NCI-H2196 (cell line): ENCODE measurements at regions not wholly inside any gene's neighbourhood (a gene's known extent, or its start where the extent isn't known, plus 50 kb on each side); places are given as distances from the start of the nearest gene placed in this dataset.

ENCODE experiments used
- DNase-seq: peaks from one replicate; lab custom pipeline; 2025; ENCODE audit not compliant: unreplicated experiment; lab: John Stamatoyannopoulos, UW

DNA sequence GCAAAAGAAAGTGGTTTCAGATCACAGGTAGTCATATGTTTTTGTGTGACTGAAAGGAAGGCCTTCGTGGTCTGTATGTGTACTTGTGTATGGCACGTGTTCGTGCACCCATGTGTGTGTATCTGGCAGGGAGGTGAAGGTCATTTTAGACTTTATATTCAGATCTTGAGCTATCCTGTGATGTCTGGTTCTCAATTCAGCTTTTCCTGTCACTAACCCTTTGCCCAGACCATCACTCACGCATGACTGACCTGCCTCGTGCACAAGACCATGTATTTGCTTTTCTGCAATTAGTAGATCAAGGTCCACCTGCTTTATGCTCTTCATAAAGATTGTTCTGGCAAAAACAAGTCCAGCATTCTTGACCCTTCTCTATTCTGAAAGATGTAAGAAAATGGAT lies 139.7 kb upstream of the MAF start:
- DNase-seq, result no peak

- no peak for DNase-seq
Measured at GRCh38 chr16:79735271-79735670, 134.7 kb upstream of the MAF start.

GRCh38 chr16:79734721-79735120 lies 134.2 kb upstream of the MAF start:
- no peak for DNase-seq

DNA sequence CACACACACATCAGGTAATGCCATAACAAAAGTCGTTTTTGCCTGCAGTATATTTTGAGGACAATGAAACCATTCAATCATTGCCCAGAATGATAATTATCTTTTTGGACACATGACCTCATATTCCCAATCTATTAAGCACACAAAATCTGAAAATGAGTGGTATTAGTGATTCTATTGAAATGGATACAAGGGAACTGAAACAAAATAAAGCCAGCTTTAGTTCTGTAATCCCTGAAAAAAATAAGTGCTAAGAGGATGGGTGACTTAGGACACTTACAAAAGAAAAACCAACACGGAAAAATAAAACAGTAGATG lies 128.3 kb upstream of the MAF start:
- no peak for DNase-seq

DNA sequence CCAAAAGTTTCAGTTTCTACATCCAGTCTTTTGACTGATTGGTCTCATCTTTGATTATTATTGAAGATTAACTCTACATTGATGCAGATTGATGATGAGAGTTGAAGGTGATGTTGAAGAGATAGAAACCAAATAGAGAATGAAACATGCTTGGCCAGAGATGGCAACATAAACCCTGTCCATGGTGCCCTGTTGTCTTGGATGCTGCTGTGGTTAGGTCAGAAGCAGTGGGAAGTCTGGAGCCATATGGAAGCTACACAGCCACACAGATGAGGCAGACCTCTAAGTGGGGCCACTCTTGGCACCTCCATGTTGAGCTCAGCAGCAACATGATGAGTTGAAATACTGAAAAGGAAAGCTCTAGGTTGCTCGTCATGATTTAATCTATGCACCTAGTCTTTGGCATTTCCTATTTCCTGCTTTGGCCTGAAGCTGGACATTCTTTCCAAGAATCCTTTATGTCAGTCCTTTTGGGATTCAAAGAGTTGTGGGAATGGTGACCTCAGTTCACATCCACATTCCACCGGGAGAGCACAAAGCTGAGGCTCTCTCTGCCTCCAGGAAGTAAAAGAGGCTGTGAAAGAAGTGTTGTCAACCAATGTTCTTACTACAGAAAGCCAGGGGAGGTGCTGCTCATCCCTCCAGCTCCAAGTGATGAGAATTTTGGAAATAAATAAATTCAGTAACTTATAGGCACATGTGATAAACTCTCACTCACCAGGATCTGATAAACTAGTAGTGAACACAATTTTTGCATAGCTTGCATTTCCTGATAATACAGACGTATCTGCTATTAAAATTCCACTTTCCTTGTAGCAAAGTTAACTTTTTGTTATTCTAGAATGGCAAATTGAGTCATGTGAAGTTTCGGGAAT lies 127.7 kb upstream of the MAF start:
- DNase-seq, result no peak

DNA sequence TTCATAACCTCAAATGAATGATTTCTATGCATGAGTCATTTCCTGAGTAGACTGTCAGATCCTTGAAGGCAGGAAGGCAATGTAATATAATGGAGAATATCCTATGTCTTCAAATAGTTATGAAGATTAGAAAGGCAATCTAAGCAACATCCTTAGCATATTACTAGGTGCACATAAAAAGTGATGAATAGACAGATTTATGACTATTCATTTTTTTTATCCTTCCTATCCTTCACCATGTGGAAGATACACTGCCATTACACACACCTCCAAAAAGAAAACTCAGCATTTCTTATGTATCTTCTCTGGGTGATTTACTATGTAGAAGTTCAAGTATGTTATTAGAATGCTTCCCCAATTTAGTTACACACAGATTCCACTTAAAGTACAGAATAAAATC lies 126.4 kb upstream of the MAF start:
- no peak for DNase-seq

DNA sequence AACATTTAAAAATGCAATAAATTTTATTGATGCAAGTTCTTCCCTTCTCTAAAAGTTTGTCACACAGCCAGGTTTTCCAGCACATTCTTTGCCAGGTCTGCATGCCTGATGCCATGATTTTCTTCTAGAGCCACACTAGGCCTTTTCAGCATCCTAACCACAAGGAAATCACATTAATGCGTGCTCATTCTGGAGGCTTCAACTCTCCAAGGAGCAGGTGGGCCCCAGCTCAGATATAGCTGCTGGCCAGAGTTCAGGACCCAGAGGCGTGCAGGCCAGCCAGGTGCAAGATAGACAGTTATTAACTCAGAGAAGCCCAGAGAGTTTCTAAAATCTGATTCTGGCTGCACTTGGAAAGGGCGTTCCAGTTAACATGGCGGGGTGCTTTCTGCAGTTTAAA lies 124.5 kb upstream of the MAF start:
- no peak for DNase-seq

- no peak for DNase-seq
Measured at GRCh38 chr16:79723583-79724168, 123.1 kb upstream of the MAF start.

DNA sequence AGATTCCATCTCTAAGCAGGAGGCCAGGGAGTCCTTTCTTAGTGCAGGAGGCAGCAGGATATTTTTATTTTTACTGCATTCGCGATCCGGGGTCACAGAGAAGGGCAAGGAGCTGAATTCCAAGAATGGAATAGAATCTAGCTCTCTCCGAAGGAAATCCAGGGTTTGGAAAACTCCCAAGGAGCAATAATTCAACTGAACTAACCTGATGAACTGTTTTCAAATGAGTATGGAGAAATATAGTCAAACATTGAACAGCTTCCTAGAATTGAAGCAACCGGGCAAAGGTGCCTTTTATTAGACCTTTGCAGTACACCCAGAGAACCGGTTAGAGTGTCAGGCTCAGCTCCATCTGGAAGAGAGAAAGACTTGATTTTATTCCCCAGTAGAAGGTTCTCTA lies 120.7 kb upstream of the MAF start:
- DNase-seq, result no peak

DNA sequence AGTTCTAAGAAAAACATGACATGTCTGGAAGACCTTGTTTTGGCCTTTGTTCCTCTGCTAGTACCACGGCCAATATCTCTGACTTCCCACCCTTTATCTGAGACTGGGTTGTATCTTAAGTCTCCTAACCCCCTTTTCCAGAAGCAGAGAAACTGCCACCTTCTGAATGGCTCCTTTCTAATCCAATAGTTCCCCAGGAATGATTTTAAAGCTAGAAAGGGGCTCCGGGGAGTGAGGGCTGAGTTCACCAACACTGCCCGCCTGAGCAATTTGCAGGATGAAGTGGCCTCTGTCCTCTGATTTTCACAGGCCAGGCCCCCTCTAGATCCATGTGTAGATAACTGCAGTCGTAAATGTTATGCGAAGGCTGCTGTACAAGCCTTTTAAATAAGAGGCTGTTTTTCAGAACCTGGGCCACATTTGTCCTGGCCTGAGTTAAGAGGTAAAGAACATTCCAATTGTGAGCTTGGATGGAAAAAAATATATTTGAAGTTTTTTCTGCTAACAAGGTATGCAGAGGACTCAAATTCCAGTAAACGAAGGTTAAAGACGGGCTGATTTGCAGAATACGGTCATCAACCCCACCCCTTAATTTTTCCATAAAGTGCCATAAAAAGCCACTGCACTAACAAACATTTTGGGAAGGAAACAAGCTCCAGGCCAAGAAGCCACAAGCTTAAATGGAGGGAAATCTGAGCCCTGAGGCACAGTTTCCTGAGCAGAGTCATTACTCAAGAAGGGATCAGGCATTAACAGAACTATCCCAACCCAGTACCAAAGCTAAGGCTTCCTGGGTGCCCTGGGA lies 117.0 kb upstream of the MAF start:
- DNase-seq, result no peak

GRCh38 chr16:79716645-79717332 lies 116.3 kb upstream of the MAF start:
- DNase-seq, result no peak

DNA sequence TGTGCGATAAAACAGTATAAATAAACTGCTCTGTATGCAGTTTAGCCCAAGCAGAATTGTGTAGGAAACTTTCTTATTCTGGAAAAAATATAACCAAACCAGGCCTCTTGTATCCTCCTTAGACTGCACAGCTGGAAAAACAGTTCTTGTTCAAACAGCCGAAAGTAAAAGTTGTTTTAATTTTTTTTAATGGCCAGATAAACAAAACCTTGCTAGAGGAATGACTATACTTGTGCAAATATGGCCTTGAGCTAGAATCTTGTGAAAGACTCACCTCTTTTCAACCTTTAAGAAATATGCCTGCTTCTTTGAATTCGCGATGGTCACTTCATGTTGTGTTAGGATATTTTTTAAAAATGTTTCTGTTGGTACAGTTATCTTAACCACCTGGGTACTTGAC lies 114.5 kb upstream of the MAF start:
- DNase-seq, result no peak

DNA sequence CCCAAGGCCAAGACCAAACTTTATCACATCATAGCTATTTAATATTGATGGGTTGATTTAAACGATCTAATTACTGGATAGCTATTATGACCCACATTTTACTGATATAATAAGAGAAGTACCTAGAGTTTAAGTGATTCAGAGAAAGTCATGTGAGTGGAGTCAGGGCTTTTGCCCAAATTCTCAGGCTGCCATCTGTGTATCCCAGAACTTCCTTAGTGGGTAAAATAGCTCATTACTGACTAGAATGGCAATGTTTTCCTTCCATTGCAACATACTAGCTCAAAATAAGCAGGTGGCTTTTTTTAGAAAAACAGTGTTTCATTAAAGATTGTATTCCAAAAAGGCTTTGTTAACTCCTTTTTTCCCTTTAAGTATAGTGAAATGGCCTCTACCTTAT lies 113.9 kb upstream of the MAF start:
- DNase-seq, result no peak

- no peak for DNase-seq
Measured at GRCh38 chr16:79713609-79714309, 113.2 kb upstream of the MAF start.

GRCh38 chr16:79712276-79712675 lies 111.7 kb upstream of the MAF start:
- DNase-seq, result no peak

GRCh38 chr16:79707876-79708275 lies 107.3 kb upstream of the MAF start:
- DNase-seq, result no peak

DNA sequence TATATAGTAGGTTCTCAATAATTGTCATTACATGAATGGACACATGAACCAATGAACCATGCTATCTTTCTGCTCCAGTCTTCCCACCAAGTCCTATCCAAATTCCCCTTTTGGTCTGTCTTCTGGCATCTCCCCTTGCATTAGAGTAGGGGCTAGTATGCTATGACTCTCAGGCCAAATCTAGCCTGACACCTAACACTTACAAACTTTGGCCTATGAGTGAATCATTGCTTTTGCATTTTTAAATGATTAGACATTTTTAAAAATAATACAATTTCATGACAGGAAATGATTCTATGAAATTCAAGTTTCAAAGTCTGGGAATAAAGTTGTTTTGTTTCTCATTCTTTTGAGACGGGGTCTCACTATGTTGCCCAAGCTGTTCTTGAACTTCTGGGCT lies 102.5 kb upstream of the MAF start:
- DNase-seq, result no peak

DNA sequence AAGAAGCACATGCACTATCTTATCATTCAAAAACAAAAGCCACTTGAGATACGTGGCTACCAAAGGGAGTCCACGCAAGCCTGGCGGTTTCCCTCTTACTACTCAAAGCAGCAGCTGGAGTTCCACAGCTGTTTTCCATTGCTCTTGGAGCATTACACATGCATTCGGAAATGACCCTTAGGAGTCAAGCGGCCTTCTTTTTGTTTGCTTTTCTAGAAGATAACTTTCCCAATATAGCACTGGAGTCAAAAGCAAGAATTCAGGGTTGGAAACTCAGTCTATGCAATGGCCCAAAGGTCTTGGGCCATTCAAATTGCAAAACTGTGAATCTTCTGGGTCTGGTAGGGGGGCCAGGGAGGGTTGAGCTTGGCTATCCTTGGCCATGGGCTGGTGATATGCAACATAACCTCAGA lies 97.8 kb upstream of the MAF start:
- no peak for DNase-seq

- DNase-seq, result no peak
Measured at GRCh38 chr16:79697562-79698112, 97.1 kb upstream of the MAF start.

- no peak for DNase-seq
Measured at GRCh38 chr16:79691007-79691406, 90.5 kb upstream of the MAF start.

- DNase-seq, result no peak
Measured at GRCh38 chr16:79690159-79690558, 89.6 kb upstream of the MAF start.
